Posterior cingulate gyrus (tissue), 11 donors: ENCODE measurements at regions not wholly inside any gene's neighbourhood (a gene's known extent, or its start where the extent isn't known, plus 50 kb on each side); places are given as distances from the start of the nearest gene placed in this dataset.
"Not testable (repeated sequence)": the region's sequence is repeated elsewhere in the genome, so short reads cannot be mapped to it uniquely, and the experiment has no call there.

ENCODE experiments used
- DNase-seq, 10 donors: peaks; one replicate each; pipeline versions ENCODE4 v3.0.0 to v3.0.0-alpha.2; 2020 to 2021; ENCODE audit warnings: mixed read lengths in 3 of 10
- intact Hi-C: fragments of 100-400 bp; cut with DNase I; formaldehyde crosslinking; loops from one replicate; pipeline ENCODE4 v1.15.1; 2023

DNA sequence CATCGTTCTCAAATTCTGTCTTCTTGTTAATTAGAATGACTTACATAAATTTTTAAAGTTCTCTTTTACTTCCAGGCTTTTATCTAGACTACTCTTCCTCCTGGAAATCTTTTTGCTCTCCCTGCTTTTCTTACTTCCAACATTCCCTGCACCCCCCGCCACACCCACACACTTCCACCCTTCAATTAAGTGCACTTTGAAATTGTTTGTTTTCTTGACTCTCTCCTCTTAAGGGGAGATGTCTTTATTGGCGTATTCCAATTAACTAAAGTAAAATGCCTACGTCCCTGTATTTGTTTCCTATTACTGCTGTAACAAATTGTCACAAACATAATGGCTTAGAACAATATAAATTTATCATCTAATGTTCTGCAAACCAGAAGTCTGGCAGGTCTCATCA lies 125.2 kb upstream of the KRR1 start:
- no peak for DNase-seq
- intact Hi-C loops, result no loop called here

GRCh38 chr12:75635606-75636444 lies 124.4 kb upstream of the KRR1 start:
- intact Hi-C loops, result no loop called here
- DNase-seq, result no peak

GRCh38 chr12:75634244-75635222 lies 123.1 kb upstream of the KRR1 start:
- intact Hi-C loops, result no loop called here

GRCh38 chr12:75633789-75634188 lies 122.4 kb upstream of the KRR1 start:
- intact Hi-C loops, result no loop called here
- DNase-seq, result no peak

More at GRCh38 chr12:75634244-75635222, 123.1 kb upstream of the KRR1 start:
- DNase-seq, result no peak

DNA sequence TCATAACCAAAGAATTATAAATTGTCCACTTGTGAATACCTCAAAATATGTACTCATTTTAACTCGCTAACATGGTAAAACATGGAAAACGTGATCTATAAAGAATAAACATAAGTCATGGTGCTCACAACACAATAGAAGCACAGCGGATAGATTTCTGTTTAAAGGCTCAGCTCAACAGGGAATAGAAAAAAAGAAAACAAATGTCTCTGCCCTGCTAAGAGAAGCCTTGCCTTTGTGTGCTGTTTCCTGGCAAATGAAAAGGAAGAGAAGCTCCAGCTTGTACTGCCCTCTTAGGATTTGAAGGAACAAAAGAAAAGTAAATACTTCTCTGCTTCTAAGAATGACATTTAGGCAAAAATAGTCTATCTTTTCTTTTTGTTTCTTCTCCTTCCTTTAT lies 121.0 kb upstream of the KRR1 start:
- intact Hi-C loops, result no loop called here
- no peak for DNase-seq

DNA sequence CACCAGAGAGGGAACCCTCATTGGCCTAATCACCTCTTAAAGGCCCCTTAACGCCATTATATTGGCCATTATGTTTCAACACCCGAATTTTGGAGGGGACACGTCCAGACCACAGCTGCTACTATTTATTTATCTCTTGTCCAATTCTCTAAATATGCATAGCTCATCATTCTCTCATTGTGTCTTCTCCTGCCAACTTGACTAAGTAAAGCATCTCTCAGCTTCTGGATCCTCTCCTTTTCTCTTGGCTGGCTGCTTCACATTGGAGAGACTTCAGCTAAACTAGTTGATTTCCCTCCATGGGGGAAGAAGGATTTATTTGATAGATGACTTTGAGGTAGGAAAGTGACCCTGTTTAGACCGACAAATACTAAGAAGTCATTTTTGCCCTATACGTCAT lies 120.4 kb upstream of the KRR1 start:
- DNase-seq, result no peak
- intact Hi-C loops, result no loop called here

DNA sequence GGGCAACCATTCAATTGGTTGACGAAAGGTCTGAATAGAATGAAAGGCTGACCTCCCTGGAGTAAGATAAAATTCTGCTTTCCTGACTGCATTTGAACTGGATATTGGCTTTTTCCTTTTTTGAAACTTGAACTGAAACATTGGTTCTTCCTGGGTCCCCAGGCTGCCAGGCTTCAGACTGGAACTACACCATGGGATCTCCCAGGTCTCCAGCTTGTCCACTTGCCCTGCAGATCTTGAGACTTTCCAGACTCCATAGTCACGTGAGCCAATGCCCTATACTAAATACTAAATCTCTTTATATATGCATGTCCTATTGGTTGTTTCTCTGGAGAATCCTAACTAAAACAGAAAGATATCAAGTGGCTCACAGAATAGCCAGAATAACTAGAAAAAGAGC lies 118.7 kb upstream of the KRR1 start:
- DNase-seq, result no peak
- intact Hi-C loops, result no loop called here

GRCh38 chr12:75628916-75629315 lies 117.5 kb upstream of the KRR1 start:
- DNase-seq, result no peak
- intact Hi-C loops, result no loop called here

GRCh38 chr12:75628511-75628910 lies 117.1 kb upstream of the KRR1 start:
- intact Hi-C loops, result no loop called here
- DNase-seq, result no peak

GRCh38 chr12:75623631-75624154 lies 112.3 kb upstream of the KRR1 start:
- intact Hi-C loops, result no loop called here
- no peak for DNase-seq

DNA sequence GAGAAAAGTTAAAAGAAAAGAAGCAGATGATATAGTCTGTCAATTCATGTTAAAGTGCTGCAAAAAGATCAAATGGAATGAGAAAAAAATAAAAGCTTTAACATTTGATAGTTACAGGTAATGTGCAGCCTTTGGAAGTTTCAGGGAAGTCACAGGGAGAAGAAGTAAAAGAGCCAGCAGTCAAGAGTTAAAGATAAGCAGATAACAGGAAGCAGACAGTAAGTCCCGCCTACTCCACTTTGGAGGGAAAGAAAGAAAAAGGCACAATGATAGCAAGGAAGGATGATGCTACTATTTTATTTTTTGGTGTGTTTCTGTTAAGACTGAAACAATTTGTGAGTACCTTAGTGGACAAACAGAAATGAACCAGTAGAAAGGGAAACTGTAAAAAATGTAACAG lies 111.1 kb upstream of the KRR1 start:
- DNase-seq, result no peak
- intact Hi-C loops, result no loop called here

GRCh38 chr12:75614396-75614795 lies 103.0 kb upstream of the KRR1 start:
- DNase-seq, intact Hi-C loops: not testable (repeated sequence)

DNA sequence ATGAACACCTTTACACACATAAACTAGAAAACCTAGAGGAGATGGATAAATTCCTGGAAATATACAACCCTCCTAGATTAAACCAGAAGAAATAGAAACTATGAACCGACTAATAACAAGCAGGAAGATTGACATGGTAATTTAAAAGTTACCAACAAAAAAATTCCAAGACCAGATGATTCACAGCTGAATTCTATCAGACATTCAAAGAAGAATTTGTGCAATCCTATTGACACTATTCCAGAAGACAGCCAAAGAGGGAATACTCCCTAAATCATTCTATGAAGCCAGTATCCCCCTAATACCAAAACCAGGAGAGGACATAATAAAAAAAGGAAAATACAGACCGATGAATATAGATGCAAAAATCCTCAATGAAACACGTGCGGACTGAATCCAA lies 102.6 kb upstream of the KRR1 start:
- no peak for DNase-seq
- intact Hi-C loops, result no loop called here

- intact Hi-C loops, result no loop called here
- DNase-seq, result no peak
These were observed 99.6 kb upstream of the KRR1 start for GRCh38 chr12:75611041-75611440.

GRCh38 chr12:75606956-75607355 lies 95.5 kb upstream of the KRR1 start:
- no peak for DNase-seq
- intact Hi-C loops, result no loop called here

DNA sequence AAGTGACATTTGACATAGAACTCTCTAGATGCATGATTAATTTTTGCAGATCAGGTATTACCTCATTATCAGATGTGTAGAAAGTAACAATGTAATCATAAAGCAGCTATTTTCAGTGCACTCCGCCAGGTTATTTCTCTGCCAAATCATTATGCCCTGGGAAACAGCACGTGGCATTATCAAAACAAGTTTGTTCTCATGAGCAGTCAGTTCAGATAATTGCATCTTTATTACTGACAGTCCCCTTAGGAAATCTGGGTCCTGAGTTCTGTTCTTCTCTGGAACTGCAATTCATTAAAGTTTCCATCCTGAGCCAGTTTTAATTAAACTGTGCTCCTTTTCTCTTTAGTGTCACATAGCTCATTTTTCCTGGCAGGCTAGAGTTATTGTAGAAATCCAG lies 94.7 kb upstream of the KRR1 start:
- no peak for DNase-seq
- intact Hi-C loops, result no loop called here

DNA sequence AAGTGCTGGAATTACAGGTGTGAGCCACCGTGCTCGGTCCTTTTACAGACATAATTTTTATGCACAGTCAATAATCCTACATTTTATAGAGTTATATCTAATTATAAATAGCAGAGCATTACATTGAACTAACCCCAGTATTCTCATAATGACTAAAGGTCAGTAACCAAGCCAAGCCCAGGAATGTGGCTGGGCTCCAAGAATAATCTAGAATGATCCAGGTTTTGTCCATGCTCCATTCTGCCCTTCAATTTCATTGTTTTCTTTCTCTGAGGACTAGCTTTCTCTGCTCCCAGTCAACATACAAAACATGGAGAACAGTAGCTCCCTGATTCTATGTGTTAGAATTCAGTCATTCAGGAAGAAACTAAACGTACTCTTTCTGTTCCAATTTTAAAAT lies 92.1 kb upstream of the KRR1 start:
- no peak for DNase-seq
- intact Hi-C loops, result no loop called here

DNA sequence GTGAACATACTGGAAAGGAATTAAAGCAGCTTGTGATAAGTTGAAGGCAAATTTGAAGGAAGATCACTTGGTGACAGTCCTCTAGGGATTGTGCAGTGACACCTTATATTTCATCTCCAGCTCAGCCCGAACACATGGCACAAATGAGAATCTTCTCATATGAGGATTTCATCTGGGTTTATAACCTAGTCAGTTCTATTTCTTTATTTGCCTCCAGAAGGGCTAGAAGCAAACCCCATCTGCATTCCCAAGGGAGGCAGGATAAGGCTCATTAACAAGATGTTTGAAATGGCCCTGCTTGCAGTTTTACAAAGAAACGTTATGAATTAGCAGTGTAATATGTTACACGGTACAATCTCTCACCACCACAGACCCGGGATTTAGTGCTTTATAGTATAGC lies 90.7 kb upstream of the KRR1 start:
- DNase-seq, result no peak
- intact Hi-C loops, result no loop called here

DNA sequence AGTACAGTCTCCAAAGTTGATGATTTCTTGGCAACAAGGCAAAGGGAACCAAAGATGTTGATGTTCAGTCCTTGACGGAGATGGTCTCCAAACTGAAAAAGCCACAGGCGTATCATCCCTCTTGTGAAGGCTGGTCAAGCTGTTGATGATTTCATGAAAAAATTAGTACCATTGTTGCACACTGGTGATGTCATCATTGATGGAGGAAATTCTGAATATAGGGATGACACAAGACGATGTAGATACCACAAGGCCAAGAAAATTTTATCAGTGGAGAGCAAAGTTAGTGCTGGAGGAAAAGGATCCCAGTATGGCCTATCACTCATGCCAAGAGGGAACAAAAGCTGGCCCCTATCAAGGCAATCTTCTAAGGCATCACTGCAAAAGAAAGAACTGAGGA lies 88.7 kb upstream of the KRR1 start:
- intact Hi-C loops, result no loop called here
- no peak for DNase-seq

DNA sequence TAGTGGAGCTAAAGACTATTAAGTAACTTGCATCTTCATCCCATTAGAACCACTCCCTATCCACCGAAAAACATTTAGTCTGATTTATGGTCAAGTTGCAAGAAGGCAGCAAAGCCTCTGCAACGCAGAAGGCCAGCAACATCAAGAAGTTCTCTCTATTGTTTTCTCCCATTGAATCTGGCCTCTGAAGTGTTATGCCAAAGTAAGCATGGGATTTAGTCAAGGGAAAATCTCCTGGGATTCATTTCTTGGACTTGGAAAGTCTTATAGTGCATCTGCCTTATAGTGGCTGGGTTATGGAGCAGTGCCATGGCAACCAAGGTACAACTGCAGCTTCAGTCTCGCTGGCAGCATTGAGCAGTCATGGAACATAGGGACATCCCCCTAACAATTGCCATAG lies 87.7 kb upstream of the KRR1 start:
- intact Hi-C loops, result no loop called here
- peak in 1 of 10 donors; percentile 25 for DNase-seq

DNA sequence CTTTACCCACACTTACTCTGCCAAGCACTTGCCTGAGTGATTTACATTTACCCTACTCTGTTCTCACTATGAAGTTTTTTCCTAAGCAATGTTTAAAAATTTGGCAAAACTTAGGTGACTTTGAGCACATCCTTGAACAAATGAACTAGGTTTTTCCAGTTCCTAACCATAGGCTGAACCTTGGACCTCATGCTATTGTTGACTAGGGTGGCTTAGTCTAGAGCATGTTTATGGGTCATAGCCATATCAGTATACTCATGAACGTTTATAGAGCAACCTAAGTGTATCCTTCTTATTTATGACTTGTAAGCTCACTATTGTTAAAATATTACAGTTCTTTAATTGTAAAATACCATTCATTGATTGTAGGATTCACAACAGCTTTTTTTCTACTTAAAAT lies 85.0 kb upstream of the KRR1 start:
- intact Hi-C loops, result no loop called here
- DNase-seq, result no peak
